HG02840 (cell line): ENCODE measurements at regions not wholly inside any gene's neighbourhood (a gene's known extent, or its start where the extent isn't known, plus 50 kb on each side); places are given as distances from the start of the nearest gene placed in this dataset.

ENCODE experiments used
- ATAC-seq: cut with Tn5 transposase; IDR thresholded peaks from one replicate; pipeline ENCODE4 v1.9.1; 2021; ENCODE audit warnings: mild to moderate bottlenecking, moderate library complexity, moderate number of reproducible peaks; ENCODE audit not compliant: unreplicated experiment, low FRiP score

DNA sequence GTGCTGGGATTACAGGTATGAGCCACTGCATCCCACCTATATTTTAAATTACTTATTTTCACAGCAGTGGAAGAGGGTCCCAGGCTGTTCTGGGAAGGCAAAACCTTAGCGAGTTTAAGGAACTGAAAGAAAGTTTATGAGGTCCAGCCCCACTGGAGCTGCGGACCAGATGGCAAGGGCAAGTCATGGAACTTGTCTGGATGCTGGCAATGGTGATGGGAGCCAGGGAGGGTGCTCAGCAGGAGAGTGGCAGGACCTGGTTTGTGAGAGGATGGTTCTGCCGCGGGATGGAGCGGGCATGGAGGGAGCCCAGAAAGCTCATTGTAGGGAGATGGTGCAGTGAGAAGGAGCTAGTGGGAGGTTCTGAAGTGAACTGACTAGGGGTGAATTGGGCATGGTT lies 50.6 kb upstream of the SLC45A1 start:
- ATAC-seq: no peak

DNA sequence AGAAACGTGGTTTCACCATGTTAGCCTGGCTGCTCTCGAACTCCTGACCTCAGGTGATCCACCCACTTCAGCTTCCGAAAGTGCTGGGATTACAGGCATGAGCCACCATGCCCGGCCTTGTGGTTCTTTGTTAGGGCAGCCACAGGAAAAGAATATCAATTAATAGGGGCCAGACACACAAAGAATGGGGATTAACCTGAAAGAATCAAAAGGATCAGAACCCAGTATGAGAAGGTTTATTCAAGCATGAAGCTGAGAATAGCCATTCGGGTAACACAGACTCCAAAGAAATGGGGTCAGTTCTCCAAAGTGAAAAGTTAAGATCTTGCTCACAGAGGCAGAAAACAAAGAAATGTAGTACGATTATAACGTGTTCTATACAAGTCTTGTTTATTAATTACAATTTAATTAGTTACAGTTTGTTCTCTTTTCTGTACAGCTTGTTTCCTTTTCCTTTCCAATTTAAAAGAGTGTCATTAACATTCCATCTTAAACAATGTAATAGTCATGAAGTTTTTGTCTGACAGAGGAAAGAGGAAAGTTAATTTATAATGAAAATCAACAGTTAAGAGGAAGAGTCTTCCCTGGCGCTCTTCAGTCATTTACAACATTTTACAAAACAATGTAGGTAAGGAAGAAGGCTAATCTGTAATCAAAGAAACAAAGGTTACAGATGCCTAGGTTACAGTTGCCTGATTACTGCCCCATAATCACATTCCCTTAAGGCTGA lies 51.3 kb upstream of the SLC45A1 start:
- no peak for ATAC-seq

DNA sequence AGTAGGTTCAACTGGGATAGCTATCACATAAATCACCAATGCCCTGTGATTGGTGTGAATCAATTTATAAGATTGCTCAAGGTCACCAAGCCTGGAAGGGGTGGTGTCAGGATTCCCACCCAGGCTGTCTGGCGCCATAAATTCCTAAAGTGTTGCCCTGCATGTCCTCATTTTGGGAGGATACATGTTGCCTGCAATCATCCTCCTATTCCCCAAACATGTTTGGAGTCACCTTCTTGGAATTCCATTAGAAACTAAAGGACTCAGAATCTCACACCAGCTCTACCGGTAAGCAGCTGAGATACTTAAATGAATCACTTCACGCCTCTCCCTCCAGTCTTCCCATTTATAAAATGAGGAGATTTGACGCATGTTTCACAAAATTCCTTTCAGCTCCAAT lies 54.1 kb upstream of the SLC45A1 start:
- no peak for ATAC-seq

DNA sequence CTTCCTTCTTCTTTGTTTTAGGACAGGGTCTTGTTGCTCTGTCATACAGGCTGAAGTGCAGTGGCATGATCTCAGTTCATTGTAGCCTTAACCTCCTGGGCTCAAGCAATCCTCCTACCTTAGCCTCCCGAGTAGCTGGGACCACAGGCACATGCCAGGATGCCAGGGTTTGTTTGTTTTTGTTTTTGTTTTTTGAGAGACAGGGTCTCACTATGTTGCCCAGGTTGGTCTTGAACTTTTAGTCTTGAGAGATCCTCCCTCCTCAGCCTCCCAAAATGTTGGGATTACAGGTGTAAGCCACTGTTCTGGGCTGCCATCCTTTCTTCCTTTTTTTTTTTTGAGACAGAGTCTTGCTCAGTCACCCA lies 56.5 kb upstream of the SLC45A1 start:
- ATAC-seq: no peak

DNA sequence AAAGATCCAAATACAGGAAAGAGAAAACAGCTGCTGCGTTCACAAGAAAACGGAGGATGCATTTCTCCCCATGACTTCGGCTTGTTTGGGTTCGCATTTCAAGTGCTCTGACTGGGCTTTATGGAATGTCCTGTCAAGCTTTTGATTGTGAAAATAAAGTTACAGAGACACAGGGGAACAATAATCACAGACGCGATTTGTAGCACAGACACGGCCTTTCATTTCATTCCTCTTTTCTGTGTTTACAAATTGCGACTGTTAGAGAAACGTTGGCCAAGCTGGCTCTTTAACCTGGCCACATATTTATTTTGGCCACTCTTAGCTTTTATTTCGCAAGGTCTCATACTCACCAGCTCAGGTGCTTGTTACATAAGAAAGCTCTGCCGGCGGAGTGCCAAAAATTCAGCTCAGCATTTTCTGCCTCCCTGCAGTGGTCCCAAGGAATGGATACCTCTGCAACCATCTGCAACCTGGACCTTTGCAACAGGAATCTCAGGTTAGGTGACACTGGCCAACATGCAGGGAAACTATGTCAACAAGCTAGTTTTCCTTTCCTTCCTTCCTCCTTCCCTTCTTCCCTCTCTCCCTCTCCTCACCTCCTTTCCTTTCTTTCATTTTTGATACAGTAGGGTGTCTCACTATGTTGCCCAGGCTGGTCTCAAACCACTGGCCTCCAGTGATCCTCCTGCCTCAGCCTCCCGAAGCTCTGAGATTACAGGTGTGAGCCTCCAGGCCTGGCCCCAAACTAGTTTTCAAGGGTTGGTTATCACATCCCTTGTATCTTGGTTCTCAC lies 58.2 kb upstream of the SLC45A1 start:
- ATAC-seq: no peak

DNA sequence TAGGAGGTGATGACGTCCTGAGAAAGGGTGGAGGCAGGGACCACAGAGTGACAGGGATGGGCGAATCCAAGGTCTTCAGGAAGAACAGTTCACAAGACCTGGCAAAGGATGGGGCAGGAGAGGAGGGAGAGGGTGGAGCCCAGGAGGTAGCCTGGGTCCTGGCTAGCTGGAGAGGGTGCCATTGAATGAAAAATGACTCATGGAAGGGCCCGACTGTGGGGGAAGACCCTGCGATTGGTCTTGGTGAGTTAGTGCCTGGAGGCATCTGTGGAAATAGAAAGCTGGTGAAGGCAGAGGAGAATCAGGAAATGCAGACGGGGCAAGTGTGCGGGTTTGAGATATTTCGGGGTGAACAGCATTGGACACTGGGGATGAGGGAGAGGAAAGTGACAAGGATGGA lies 60.3 kb upstream of the SLC45A1 start:
- ATAC-seq: no peak

DNA sequence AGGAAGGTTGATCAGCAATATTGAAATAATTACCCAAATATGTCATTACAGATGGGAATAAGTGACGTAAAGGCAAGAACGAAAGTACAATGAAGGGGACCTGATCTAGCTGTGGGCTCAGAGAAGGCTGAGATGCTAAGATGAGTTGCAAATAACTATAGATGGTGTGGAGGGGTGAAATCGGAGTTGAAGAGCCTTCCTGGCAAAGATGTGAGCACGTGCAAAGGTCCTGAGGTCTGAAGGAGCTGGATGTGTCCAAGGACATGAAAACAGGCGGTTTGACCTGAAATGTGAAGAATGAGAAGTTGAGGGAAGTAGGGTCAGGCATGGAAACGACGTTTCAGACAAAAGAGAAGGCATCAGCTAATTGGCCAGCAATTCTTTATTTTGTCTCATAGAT lies 61.6 kb upstream of the SLC45A1 start:
- no peak for ATAC-seq

DNA sequence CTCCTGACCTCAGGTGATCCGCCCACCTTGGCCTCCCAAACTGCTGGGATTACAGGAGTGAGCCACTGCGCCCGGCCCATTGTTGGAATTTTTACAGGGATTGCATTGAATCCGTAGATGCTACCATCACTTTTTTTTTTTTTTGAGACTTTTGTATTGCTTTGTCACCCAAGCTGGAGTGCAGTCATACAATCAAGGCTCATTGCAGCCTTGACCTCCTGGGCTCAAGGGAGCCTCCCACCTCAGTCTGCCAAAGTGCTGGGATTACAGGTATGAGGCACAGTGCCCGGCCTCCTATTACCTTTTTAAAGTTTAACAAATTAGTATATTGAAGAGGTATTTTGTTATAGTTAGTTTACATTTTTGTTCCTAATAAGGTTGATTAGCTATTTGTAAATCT lies 62.2 kb upstream of the SLC45A1 start:
- no peak for ATAC-seq

DNA sequence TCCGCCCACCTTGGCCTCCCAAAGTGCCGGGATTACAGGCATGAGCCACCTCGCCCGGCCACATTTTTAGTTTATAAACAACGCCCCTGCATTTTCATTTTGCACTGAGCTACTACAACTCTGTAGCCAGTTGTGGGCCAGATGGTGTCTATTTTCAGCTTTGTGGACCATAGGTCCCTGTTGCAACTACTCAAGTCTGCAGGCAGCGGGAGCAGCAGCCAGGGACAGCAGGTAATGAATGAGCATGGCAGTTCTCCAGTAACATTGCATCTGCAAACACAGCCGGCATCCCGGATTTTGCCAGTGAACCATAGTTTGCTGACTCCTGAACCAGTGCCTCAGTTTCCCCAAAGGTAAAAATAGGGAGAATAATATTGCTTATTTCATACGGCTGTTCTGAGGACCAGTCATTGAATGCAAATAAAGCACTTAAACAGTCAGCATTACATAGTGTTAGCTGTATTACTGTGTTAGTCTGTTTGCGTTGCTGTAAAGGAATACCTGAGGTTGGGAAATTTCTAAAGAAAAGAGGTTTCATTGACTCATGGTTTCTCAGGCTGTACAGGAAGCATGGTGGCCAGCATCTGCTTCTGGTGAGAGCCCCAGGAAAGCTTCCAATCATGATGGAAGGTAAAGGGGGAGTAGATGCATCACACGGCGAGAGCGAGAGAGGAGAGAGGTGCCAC lies 65.5 kb upstream of the SLC45A1 start:
- no peak for ATAC-seq

DNA sequence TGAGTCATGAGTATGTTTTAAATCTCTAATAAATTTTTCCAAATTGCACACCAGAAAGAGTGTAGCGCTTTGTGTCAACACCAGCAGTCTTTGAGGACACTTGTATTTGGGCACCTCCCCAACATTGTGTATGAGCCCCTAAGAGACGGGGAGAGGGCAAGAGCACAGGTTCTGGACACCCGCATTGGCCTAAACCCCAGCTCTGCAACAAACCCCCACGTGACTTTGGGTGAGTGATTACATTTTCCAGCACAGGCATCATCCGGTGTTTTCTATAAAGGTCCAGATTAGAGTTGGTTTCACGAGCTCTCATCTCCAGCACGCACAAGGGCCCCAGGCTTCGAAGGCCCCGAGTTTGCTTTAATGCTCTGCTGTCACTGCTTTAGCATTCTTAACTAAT lies 66.3 kb upstream of the SLC45A1 start:
- no peak for ATAC-seq

DNA sequence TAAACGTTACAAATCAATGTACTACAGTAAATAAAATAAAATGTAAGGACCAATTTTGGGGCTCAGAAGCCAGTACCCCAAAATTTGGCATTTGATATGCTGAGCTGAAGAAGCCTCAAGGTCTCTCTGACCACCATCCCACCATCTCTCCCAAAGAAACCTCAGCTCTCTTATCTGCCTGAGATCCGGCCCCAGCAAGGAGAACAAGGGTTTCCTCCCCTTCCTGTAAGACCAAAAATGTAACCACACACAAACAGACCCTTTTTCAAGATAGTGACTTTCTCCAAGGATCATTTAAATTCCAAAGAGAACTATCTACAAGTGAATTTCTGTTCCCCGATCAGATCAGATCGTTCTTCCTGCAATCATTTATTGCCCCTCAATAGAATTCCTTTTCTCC lies 68.1 kb upstream of the SLC45A1 start:
- ATAC-seq: no peak

DNA sequence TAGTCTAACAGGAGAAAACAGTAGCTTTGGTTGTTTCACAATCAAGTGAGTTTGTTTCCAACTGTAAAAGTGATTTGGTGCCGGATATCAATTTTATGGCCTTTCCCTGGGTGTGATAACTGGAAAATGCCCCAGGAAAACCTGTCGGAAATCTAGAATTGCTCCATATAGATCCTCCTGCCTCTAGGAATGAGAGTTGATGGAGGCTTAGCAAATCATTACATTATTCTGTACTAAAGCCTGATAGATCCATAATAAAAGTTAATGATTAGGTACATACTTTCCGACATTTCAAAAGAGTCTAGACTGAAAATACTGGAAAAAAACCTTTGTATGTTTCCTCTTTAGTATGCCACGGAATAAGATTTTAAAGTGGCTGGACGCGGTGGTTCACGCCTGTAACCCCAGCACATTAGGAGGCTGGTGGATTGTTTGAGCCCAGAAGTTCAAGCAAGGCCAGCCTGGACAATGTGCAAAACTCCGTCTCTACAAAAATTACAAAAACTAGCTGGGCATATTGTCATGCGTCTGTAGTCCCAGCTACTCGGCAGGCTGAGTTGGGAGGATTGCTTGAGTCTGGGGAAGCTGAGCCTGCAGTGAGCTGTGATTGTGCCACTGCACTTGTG lies 70.0 kb upstream of the SLC45A1 start:
- no peak for ATAC-seq

DNA sequence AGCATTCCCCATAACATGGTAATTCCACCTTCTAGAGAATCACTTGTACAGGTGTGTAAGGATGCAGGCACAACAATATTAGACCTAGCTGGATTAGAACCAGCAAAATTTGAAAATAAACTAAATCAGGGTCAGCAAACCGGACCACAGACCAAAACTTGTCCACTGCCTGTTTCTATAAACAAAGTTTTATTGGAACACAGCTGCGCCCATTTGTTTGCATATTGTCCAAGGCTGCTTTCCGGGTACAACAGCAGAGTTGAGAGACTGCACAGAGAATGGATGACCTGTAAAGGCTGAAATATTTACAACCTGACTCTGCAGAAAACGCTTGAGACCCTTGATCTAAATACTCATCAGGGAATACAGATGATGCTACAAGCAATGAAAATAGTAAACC lies 73.6 kb upstream of the SLC45A1 start:
- no peak for ATAC-seq

DNA sequence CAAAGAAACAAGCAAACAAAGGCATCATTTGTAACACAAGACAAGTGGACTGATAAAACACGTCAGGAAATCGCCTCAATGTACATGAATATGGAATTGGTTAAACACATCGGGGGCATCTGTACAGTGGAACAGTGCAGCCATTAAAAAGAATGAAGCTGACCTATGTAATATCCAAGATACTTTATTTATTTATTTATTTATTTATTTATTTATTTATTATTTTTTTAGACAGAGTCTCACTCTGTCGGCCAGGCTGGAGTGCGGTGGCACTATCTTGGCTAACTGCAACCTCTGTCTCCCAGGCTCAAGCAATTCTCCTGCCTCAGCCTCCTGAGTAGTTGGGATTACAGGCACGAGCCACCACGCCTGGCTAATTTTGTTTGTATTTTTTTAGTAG lies 75.4 kb upstream of the SLC45A1 start:
- ATAC-seq: no peak

DNA sequence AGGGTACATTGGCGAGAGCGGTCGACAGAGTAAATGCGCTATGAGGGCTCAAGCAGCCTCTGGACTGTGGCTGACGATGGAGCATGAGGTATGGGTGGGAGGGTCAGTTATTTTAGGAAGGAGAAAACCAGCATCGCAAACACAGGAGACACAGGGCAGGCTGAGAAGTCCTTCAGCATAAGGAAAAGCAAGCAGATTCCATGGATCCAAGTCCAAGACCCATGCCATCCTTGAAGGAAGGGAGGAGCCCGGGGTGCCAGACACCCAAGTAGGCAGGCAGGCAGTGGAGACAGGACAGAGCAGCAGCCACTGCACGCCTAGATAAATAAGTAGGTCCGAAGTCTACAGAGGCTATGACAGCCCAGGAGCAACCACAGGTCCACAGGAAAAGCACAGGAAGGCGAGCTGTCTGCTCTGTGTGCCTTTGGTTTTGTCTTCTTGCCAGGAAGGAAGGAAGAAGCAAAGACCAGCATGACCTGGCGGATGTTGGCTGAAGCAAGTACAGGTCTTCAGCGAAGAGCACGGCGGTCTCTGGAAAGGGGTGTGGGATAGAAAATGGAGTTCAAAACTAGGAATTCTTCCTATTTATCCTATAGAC lies 76.4 kb upstream of the SLC45A1 start:
- ATAC-seq: no peak

DNA sequence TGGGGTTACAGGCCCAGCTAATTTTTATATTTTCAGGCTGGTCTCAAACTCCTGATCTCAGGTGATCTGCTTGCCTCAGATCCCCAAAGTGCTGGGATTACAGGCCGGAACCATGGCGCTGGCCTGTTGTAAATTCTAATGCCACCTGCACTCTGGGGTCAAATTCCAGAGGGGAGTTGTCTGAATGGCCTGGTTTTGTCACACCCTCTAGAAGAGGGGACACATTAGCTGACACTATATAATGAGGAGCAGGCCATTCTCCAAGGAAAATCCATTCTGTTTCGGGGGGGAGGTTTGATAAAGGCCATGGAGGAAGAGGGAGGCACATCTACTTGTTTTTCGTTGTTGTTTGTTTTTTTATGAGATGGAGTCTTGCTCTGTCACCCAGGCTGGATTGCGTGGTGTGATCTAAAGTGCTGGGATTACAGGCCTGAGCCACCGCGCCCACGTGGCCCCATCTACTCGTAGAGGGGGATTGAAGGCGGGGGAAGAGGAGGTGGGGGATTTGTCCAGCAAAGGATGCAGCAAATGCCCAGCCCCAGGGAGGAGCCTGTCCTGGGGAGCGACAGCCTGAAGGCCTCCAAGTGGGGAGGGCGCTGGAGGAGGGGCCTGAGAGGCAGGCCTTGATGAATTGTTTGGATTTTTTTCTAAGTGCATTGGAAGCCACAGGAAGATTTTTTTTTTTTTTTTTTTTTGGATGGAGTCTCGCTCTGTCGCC lies 78.4 kb upstream of the SLC45A1 start:
- ATAC-seq: no peak

DNA sequence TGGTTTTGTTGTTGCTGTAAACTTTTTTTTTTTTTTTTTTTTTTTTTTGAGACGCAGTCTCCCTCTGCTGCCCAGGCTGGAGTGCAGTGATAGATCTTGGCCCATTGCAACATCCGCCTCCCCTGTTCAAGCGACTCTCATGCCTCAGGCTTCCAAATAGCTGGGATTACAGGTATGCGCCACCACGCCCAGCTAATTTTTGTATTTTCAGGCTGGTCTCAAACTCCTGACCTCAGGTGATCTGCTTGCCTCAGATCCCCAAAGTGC lies 78.9 kb upstream of the SLC45A1 start:
- no peak for ATAC-seq

DNA sequence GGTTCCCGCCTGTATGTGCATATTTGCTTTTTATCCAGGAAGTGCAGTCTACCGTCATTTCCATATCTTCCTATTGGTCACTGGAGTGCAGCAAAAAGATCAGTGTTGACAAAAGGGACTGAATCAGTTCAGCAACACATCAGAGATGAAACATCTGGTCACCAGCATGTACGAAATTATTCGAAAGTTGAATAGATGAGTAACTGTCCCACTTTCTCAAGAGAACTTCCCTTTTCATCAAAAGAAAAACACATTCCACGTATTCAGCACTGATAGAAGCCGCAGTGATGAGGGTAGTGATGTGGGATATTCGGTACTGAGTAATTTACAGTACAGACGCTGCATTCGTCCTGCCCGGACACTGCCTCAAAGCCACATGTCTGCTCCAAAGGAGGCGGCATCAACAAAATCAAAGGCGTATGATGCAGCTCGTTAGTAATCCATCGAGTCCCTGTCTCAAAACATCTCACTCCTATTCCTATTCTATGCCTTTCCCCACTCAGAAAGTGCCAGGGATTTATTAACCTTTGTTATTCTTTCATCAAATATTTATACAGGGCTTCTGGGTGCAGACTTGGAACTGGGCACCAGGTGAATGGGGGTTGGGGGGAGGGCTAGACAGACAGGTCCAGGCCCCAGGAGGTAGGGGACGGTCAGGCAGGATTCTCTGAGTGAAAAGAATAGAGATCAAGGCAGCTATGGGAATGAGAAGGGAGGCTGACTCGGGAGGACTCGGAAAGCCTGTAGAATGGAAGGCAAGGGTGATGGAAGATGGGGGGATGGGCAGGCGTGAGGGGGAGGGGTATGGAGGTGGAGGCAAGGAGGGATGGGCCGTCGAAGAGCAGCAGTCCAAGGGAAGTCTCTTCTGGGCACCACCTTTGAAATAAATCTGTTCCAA lies 79.5 kb upstream of the SLC45A1 start:
- no peak for ATAC-seq

DNA sequence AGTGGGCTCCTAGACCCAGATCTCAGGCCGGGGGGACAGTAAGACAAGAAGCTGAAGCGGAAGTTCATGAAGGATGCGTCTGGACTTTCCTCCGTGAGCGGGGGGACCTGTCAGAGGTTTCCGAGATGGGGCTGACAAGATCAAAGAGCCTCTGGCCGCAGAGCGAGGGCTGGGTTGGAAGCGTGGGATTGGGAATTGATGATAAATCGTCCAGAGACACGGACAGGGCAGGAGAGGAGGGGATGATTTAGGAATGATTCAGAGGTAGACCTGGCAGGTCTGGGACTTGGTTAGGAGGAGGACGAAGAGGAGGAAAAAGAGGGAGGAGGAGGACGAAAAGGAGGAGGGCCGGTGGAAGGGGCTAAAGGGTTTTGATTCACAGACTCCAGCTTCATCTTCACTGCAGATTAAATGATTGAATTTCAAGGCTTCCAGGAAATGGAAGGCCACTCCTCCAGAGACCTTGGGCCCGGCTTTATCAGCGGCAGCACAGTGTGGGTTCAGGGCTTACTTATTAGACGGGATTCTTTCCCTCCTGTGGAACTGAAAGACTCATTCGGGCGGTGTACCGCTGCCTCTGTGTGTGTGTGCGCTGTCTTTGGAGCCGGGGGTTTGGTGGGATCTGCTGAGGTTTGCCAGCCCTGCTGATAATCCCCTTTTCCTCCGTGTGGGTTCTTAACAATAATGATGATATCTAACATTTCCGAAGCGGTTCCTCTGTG lies 85.7 kb upstream of the SLC45A1 start:
- no peak for ATAC-seq
